ENCODE measurements at regions not wholly inside any gene's neighbourhood (a gene's known extent, or its start where the extent isn't known, plus 50 kb on each side); places are given as distances from the start of the nearest gene placed in this dataset.

DNA sequence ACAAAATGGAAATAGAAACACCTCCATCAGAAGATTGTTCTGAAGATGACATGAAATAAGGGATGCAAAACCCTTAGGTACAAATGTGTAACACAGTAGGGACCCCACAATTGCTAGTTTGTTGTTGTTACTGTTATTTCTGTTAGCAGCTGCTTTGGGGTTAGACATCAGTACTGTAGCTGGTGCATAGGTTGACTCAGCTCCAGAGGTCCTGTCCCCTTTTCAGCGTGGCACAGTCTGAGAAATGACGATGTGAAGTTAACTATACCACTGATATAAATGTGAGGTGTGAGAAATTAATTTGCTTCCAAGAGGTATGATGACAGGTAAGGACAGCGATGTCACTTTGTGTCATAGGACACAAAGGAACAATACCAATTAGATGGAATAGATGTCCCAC lies 384.6 kb upstream of the KLF4 start:
- TF ChIP-seq POLR2A (IDR thresholded peaks at IDR 0.05): no peak
- TF ChIP-seq, protein P1, sequence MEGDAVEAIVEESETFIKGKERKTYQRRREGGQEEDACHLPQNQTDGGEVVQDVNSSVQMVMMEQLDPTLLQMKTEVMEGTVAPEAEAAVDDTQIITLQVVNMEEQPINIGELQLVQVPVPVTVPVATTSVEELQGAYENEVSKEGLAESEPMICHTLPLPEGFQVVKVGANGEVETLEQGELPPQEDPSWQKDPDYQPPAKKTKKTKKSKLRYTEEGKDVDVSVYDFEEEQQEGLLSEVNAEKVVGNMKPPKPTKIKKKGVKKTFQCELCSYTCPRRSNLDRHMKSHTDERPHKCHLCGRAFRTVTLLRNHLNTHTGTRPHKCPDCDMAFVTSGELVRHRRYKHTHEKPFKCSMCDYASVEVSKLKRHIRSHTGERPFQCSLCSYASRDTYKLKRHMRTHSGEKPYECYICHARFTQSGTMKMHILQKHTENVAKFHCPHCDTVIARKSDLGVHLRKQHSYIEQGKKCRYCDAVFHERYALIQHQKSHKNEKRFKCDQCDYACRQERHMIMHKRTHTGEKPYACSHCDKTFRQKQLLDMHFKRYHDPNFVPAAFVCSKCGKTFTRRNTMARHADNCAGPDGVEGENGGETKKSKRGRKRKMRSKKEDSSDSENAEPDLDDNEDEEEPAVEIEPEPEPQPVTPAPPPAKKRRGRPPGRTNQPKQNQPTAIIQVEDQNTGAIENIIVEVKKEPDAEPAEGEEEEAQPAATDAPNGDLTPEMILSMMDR (IDR thresholded peaks at IDR 0.05): no peak
